ENCODE measurements at regions not wholly inside any gene's neighbourhood (a gene's known extent, or its start where the extent isn't known, plus 50 kb on each side); places are given as distances from the start of the nearest gene placed in this dataset.

- DNase-seq = no peak
Observed at GRCh38 chr5:175021841-175022625, 297.7 kb downstream of the MSX2 start.

- no peak for DNase-seq
Observed at GRCh38 chr5:175021321-175021720, 296.9 kb downstream of the MSX2 start.

- no peak for DNase-seq
Observed at GRCh38 chr5:175015028-175015685, 290.8 kb downstream of the MSX2 start.

GRCh38 chr5:175013251-175013650 is 288.9 kb downstream of the MSX2 start:
- no peak for DNase-seq

- no peak for DNase-seq
Observed at GRCh38 chr5:175012267-175012666, 287.9 kb downstream of the MSX2 start.

- no peak for DNase-seq
Observed at GRCh38 chr5:175003531-175003930, 279.1 kb downstream of the MSX2 start.

- DNase-seq = no peak
Observed at GRCh38 chr5:175001876-175002645, 277.7 kb downstream of the MSX2 start.

GRCh38 chr5:175001311-175001710 is 276.9 kb downstream of the MSX2 start:
- no peak for DNase-seq

- no peak for DNase-seq
Observed at GRCh38 chr5:174999581-174999980, 275.2 kb downstream of the MSX2 start.

GRCh38 chr5:174998131-174998730 is 273.8 kb downstream of the MSX2 start:
- no peak for DNase-seq

- no peak for DNase-seq
Observed at GRCh38 chr5:174997688-174998087, 273.3 kb downstream of the MSX2 start.

GRCh38 chr5:174996941-174997340 is 272.6 kb downstream of the MSX2 start:
- no peak for DNase-seq

GRCh38 chr5:174995827-174996226 is 271.4 kb downstream of the MSX2 start:
- no peak for DNase-seq

GRCh38 chr5:174991847-174992246 is 267.5 kb downstream of the MSX2 start:
- DNase-seq = no peak

- no peak for DNase-seq
Observed at GRCh38 chr5:174990909-174991308, 266.5 kb downstream of the MSX2 start.

- no peak for DNase-seq
Observed at GRCh38 chr5:174987443-174988012, 263.1 kb downstream of the MSX2 start.

GRCh38 chr5:174984863-174985262 is 260.5 kb downstream of the MSX2 start:
- no peak for DNase-seq

- no peak for DNase-seq
Observed at GRCh38 chr5:174982485-174982884, 258.1 kb downstream of the MSX2 start.

GRCh38 chr5:174981416-174981815 is 257.0 kb downstream of the MSX2 start:
- no peak for DNase-seq

- DNase-seq = no peak
Observed at GRCh38 chr5:174980952-174981351, 256.6 kb downstream of the MSX2 start.

GRCh38 chr5:174972291-174972690 is 247.9 kb downstream of the MSX2 start:
- no peak for DNase-seq

GRCh38 chr5:174971210-174971609 is 246.8 kb downstream of the MSX2 start:
- no peak for DNase-seq

GRCh38 chr5:174970502-174970901 is 246.1 kb downstream of the MSX2 start:
- no peak for DNase-seq

Measured in Kasumi-1 (cell line).